ENCODE measurements at regions not wholly inside any gene's neighbourhood (a gene's known extent, or its start where the extent isn't known, plus 50 kb on each side); places are given as distances from the start of the nearest gene placed in this dataset.
"Not testable (repeated sequence)": the region's sequence is repeated elsewhere in the genome, so short reads cannot be mapped to it uniquely, and the experiment has no call there.

GRCh38 chr3:26078539-26078938 is 288.6 kb downstream of the OXSM start:
- DNase-seq, result no peak

- no peak for DNase-seq
These were observed 291.3 kb downstream of the OXSM start for GRCh38 chr3:26081166-26081565.

- no peak for DNase-seq
These were observed 291.9 kb downstream of the OXSM start for GRCh38 chr3:26081806-26082205.

GRCh38 chr3:26082911-26083310 is 293.0 kb downstream of the OXSM start:
- DNase-seq, result no peak

GRCh38 chr3:26084629-26085028 is 294.7 kb downstream of the OXSM start:
- no peak for DNase-seq

- no peak for DNase-seq
These were observed 297.9 kb downstream of the OXSM start for GRCh38 chr3:26087751-26088150.

- no peak for DNase-seq
These were observed 299.4 kb downstream of the OXSM start for GRCh38 chr3:26089249-26089648.

- DNase-seq, result no peak
These were observed 300.7 kb downstream of the OXSM start for GRCh38 chr3:26090589-26090988.

GRCh38 chr3:26091096-26091495 is 301.2 kb downstream of the OXSM start:
- DNase-seq, result no peak

- DNase-seq, result no peak
These were observed 301.7 kb downstream of the OXSM start for GRCh38 chr3:26091626-26092025.

- not testable (repeated sequence) for DNase-seq
These were observed 307.2 kb downstream of the OXSM start for GRCh38 chr3:26097111-26097510.

GRCh38 chr3:26099692-26100091 is 309.8 kb downstream of the OXSM start:
- DNase-seq, result no peak

GRCh38 chr3:26100176-26100575 is 310.3 kb downstream of the OXSM start:
- no peak for DNase-seq

- no peak for DNase-seq
These were observed 312.5 kb downstream of the OXSM start for GRCh38 chr3:26102376-26102775.

- DNase-seq, result no peak
These were observed 315.0 kb downstream of the OXSM start for GRCh38 chr3:26104851-26105251.

- DNase-seq, result no peak
These were observed 315.4 kb downstream of the OXSM start for GRCh38 chr3:26105261-26105660.

- no peak for DNase-seq
These were observed 316.3 kb downstream of the OXSM start for GRCh38 chr3:26106228-26106627.

- DNase-seq, result no peak
These were observed 319.1 kb downstream of the OXSM start for GRCh38 chr3:26108846-26109489.

GRCh38 chr3:26114851-26115250 is 325.0 kb downstream of the OXSM start:
- no peak for DNase-seq

- no peak for DNase-seq
These were observed 328.3 kb downstream of the OXSM start for GRCh38 chr3:26118165-26118564.

GRCh38 chr3:26132942-26133341 is 343.1 kb downstream of the OXSM start:
- DNase-seq, result no peak

GRCh38 chr3:26141296-26141695 is 351.4 kb downstream of the OXSM start:
- DNase-seq, result no peak

GRCh38 chr3:26145769-26146168 is 355.9 kb downstream of the OXSM start:
- no peak for DNase-seq

- DNase-seq, result not testable (repeated sequence)
These were observed 367.5 kb downstream of the OXSM start for GRCh38 chr3:26157428-26157827.

GRCh38 chr3:26171006-26171405 is 381.1 kb downstream of the OXSM start:
- no peak for DNase-seq

GRCh38 chr3:26191556-26191955 is 401.7 kb downstream of the OXSM start:
- DNase-seq, result no peak

All from NCI-H748 treated with DMSO at 0.1 percent for 48 hours (cell line).